ENCODE measurements at regions not wholly inside any gene's neighbourhood (a gene's known extent, or its start where the extent isn't known, plus 50 kb on each side); places are given as distances from the start of the nearest gene placed in this dataset.

- no peaks in the 10 kb centered on the region for H3K36me3 ChIP-seq (ENCODE audit: control insufficient read depth, insufficient read depth, low read length)
- peak; percentile 79 for DNase-seq (ENCODE audit: low read depth)
- ChIA-PET CTCF (interaction anchor here (0.6 to 1.2 kb wide), 6 partner anchors 12 to 376 kb away, joined by 3 to 4 read pairs (median 4); no protein-coding TSS in a partner anchor), POLR2A (interaction anchor here (0.6 to 1.1 kb wide), 2 partner anchors 125 to 190 kb away, joined by 4 to 6 read pairs; no protein-coding TSS in a partner anchor)
- no peaks in the 10 kb centered on the region for H3K27me3 ChIP-seq (ENCODE audit: control insufficient read depth, insufficient read depth, low read length)
- TF ChIP-seq CTCF (IDR thresholded peaks at IDR 0.05; ENCODE audit: insufficient read depth, low read depth, low read length), result peak; percentile 26; the same call in 1 of the 2 replicates
- H3K4me3 ChIP-seq (ENCODE audit: low read depth, low read length), result no peak overlapping the region
These were observed 475.1 kb downstream of the TNS1 start for GRCh38 chr2:217527590-217528202.

GRCh38 chr2:217525076-217525475 lies 477.7 kb downstream of the TNS1 start:
- ChIA-PET POLR2A (no interaction called here), CTCF (no interaction called here)
- H3K27me3 ChIP-seq (ENCODE audit: control insufficient read depth, insufficient read depth, low read length), result no peaks in the 10 kb centered on the region
- TF ChIP-seq CTCF (IDR thresholded peaks at IDR 0.05; ENCODE audit: insufficient read depth, low read depth, low read length), result no peak
- H3K4me3 ChIP-seq (ENCODE audit: low read depth, low read length), result no peak overlapping the region
- H3K36me3 ChIP-seq (ENCODE audit: control insufficient read depth, insufficient read depth, low read length), result no peaks in the 10 kb centered on the region
- no peak for DNase-seq (ENCODE audit: low read depth)

GRCh38 chr2:217523286-217523685 lies 479.5 kb downstream of the TNS1 start:
- H3K27me3 ChIP-seq (ENCODE audit: control insufficient read depth, insufficient read depth, low read length), result no peaks in the 10 kb centered on the region
- DNase-seq (ENCODE audit: low read depth), result no peak
- ChIA-PET POLR2A (no interaction called here), CTCF (interaction anchor here (0.6 kb wide), 1 partner anchor 825 kb away, joined by 3 read pairs; no protein-coding TSS in a partner anchor)
- no peak overlapping the region for H3K4me3 ChIP-seq (ENCODE audit: low read depth, low read length)
- TF ChIP-seq CTCF (IDR thresholded peaks at IDR 0.05; ENCODE audit: insufficient read depth, low read depth, low read length), result no peak
- no peaks in the 10 kb centered on the region for H3K36me3 ChIP-seq (ENCODE audit: control insufficient read depth, insufficient read depth, low read length)

GRCh38 chr2:217521820-217522219 lies 481.0 kb downstream of the TNS1 start:
- no peak for TF ChIP-seq CTCF (IDR thresholded peaks at IDR 0.05; ENCODE audit: insufficient read depth, low read depth, low read length)
- DNase-seq (ENCODE audit: low read depth), result no peak
- Histone ChIP-seq H3K36me3 (ENCODE audit: control insufficient read depth, insufficient read depth, low read length) (no peaks in the 10 kb centered on the region), H3K4me3 (ENCODE audit: low read depth, low read length) (no peak overlapping the region), H3K27me3 (ENCODE audit: control insufficient read depth, insufficient read depth, low read length) (no peaks in the 10 kb centered on the region)
- POLR2A ChIA-PET, result no interaction called here
- CTCF ChIA-PET, result interaction anchor here (1.1 to 1.8 kb wide), 3 partner anchors 129 to 191 kb away, joined by 4 to 11 read pairs (median 5); no protein-coding TSS in a partner anchor

- no peak for TF ChIP-seq CTCF (IDR thresholded peaks at IDR 0.05; ENCODE audit: insufficient read depth, low read depth, low read length)
- no peaks in the 10 kb centered on the region for H3K36me3 ChIP-seq (ENCODE audit: control insufficient read depth, insufficient read depth, low read length)
- no peaks in the 10 kb centered on the region for H3K27me3 ChIP-seq (ENCODE audit: control insufficient read depth, insufficient read depth, low read length)
- ChIA-PET POLR2A (no interaction called here), CTCF (interaction anchor here (0.7 to 1.8 kb wide), 5 partner anchors 9 to 132 kb away, joined by 3 to 5 read pairs (median 4); no protein-coding TSS in a partner anchor)
- DNase-seq (ENCODE audit: low read depth), result peak; percentile 12
- no peak overlapping the region for H3K4me3 ChIP-seq (ENCODE audit: low read depth, low read length)
These were observed 482.3 kb downstream of the TNS1 start for GRCh38 chr2:217520356-217521010.

Measured in BJ (cell line).